ENCODE measurements at regions not wholly inside any gene's neighbourhood (a gene's known extent, or its start where the extent isn't known, plus 50 kb on each side); places are given as distances from the start of the nearest gene placed in this dataset.
"Not testable (repeated sequence)": the region's sequence is repeated elsewhere in the genome, so short reads cannot be mapped to it uniquely, and the experiment has no call there.

DNA sequence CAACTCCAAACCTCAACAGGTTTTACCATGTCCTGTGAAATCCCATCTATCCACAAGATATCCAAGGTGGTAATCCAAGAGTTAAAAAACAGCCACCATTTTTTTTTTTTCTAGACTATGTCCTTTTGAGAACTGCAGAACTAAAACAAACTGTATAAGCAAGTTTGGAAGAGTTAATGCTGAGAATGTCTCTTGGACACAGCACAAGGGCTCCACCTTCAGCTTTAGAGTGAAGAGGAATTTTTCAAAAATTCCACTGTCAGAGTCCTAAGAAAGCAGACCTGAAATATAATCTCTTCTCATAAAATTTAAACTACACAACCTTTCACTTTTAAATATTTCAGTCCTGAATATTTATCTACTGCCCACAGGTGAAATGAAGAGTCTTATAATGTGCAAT lies 167.8 kb upstream of the CCNG1 start:
- TF ChIP-seq, protein P1, sequence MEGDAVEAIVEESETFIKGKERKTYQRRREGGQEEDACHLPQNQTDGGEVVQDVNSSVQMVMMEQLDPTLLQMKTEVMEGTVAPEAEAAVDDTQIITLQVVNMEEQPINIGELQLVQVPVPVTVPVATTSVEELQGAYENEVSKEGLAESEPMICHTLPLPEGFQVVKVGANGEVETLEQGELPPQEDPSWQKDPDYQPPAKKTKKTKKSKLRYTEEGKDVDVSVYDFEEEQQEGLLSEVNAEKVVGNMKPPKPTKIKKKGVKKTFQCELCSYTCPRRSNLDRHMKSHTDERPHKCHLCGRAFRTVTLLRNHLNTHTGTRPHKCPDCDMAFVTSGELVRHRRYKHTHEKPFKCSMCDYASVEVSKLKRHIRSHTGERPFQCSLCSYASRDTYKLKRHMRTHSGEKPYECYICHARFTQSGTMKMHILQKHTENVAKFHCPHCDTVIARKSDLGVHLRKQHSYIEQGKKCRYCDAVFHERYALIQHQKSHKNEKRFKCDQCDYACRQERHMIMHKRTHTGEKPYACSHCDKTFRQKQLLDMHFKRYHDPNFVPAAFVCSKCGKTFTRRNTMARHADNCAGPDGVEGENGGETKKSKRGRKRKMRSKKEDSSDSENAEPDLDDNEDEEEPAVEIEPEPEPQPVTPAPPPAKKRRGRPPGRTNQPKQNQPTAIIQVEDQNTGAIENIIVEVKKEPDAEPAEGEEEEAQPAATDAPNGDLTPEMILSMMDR (conservative IDR thresholded peaks at IDR 0.05; ENCODE audit: low read depth, low read length): no peak
- H3K4me3 ChIP-seq (ENCODE audit: low read depth, low read length): no peak overlapping the region
- DNase-seq (ENCODE audit: low read depth): no peak

DNA sequence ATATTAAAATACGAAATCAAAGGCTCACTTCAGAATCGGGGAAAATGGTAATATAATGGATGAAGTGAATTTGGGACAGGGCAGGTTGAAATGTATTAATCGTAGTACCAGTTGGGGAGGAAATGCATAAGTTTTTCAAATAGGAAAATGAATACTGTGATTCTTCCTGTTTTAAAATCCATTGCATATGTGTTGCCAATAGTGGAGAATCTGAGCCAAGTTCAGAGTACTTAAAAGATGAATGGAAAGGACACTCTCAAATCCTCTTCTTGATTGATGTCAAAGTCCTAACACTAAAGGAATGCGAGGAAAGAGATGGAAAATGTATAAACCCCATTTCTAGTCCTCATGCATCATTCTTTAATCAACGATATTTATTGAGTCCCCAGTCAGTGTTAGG lies 160.9 kb upstream of the CCNG1 start:
- DNase-seq (ENCODE audit: low read depth): no peak
- TF ChIP-seq, protein P1 (conservative IDR thresholded peaks at IDR 0.05; ENCODE audit: low read depth, low read length): no peak
- no peak overlapping the region for H3K4me3 ChIP-seq (ENCODE audit: low read depth, low read length)

DNA sequence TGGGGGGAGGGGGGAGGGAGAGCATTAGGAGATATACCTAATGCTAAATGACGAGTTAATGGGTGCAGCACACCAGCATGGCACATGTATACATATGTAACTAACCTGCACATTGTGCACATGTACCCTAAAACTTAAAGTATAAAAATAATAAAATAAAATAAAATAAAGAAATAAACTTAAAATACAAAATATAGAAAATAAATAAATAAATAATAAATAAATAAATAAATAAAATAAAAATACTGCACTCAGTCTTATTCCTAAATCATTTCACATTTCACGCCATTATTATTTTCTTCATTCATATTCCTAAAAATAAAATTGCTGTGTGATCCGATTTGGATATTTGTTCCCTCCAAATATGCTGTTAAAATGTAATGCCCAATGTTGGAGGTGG lies 156.5 kb upstream of the CCNG1 start:
- not testable (repeated sequence) for H3K4me3 ChIP-seq (ENCODE audit: low read depth, low read length); DNase-seq (ENCODE audit: low read depth)

DNA sequence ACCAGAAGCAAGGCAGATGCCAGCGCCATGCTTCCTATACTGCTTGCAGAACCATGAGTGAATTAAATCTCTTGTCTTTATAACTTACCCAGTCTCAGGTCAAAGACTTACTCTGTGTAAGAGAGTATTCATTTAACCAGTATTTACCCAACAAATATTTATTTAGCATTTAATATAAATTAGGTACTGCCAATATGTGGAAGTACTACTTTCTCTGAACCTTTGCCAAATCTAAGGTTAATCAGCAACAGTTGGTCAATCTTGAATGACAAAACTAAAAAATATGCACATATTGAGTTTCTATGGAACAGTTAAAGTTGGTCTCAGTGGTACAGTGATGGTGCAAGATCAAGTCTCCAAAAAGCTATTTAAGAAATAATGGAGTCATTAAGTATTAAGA lies 155.9 kb upstream of the CCNG1 start:
- TF ChIP-seq, protein P1 (conservative IDR thresholded peaks at IDR 0.05; ENCODE audit: low read depth, low read length): no peak
- H3K4me3 ChIP-seq (ENCODE audit: low read depth, low read length): no peak overlapping the region
- no peak for DNase-seq (ENCODE audit: low read depth)

DNA sequence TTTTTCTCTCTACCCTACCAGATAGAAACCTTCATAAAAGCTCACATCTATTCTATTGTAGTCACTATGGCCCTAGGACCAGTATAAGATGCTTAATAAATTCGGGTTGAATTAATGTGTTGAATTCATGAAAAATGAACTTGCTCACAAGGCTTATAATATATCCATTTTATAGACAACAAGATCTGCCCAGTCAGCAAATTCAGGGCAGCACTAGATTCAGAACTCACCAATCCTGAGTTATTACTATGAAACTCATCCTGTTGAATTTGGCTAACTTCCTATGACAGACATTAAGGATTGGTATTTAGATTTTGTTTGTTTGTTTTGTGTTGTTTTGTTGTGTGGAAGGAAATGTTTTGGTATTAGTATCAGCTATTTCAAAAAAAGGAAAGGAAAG lies 143.6 kb upstream of the CCNG1 start:
- H3K4me3 ChIP-seq (ENCODE audit: low read depth, low read length): no peak overlapping the region
- DNase-seq (ENCODE audit: low read depth): no peak
- TF ChIP-seq, protein P1 (conservative IDR thresholded peaks at IDR 0.05; ENCODE audit: low read depth, low read length): no peak

DNA sequence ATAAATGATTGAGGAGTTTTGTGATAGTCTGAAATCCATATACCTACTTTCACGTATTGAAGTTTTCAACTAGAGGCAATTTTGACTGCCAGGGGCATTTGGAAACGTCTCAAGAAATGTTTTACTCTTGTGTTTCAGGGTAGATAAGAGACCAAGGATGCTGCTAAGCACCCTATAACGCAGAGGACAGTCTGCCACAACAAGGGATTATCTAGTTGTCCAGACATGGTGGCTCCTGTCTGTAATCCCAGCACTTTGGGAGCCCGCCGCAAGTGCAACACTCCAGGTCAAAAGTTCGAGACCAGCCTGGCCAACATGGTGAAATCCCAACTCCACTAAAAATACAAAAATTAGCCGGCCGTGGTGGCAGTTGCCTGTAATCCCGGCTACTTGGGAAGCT lies 133.7 kb upstream of the CCNG1 start:
- DNase-seq (ENCODE audit: low read depth): no peak
- no peak overlapping the region for H3K4me3 ChIP-seq (ENCODE audit: low read depth, low read length)
- TF ChIP-seq, protein P1 (conservative IDR thresholded peaks at IDR 0.05; ENCODE audit: low read depth, low read length): no peak

DNA sequence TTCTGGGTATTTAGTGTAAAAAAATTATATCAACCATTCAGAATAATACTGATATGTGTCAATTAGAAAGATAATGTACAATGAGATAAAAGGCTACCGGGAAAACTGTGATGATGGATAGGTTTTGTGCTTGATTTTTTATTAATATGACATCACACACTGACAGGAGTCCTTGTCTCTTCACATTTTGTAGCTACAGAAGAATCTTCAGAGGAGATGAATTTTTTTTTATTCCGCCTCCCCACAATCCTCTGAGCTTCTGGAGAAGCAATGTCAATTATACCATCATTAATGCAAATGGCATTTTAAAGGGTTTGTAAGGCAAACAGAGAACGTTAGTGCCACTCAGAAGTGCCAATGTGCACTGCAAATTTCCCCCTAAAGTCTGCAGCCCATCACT lies 131.7 kb upstream of the CCNG1 start:
- DNase-seq (ENCODE audit: low read depth): no peak
- TF ChIP-seq, protein P1 (conservative IDR thresholded peaks at IDR 0.05; ENCODE audit: low read depth, low read length): no peak
- no peak overlapping the region for H3K4me3 ChIP-seq (ENCODE audit: low read depth, low read length)

DNA sequence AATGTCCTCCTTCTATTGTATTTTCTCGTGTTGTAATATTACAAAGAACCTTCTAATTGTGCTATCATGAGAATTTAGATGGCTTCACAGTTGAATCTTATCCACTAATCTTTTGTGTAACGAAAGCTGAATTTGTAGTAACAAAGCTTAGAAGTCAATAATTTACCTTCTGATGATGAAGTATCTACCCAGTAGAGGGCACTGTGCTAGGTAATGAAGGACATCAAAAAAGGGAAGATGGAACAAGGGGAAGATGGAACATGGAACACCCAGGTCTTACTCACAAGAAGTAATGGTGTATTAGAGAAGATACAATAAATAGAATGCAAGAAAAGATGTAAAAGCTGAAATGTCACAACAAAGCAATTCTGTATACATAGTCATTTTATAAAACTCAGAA lies 131.0 kb upstream of the CCNG1 start:
- peak; percentile 12 for DNase-seq (ENCODE audit: low read depth)
- TF ChIP-seq, protein P1 (conservative IDR thresholded peaks at IDR 0.05; ENCODE audit: low read depth, low read length): no peak
- no peak overlapping the region for H3K4me3 ChIP-seq (ENCODE audit: low read depth, low read length)
